ENCODE measurements at regions not wholly inside any gene's neighbourhood (a gene's known extent, or its start where the extent isn't known, plus 50 kb on each side); places are given as distances from the start of the nearest gene placed in this dataset.
A peak's percentile ranks its signal among the peaks of the same experiment; 100 is the strongest.

DNA sequence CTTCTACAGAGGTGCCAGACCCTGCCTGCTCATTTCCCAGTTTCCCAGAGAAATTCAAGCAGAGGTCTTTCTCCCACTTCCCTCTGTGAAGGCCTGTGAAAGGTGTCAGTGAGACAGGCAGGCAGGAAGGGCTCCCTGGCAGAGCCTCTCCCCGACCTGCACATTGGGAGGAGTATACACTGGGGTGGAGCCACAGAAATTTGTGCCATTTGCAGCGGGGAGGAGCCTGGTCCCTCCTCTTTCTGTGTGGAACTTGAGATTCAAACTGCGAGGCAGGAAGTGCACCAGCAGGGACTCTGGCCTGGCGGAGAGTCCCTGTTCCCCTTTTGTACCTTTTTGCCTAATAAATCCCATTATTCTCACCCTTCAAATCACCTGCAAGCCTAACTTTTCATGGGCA, 54.6 kb upstream of the OPN4 start:
- H3K9me3 Mint-ChIP-seq: no peaks in the 10 kb centered on the region
- DNase-seq (no peak), ATAC-seq (ENCODE audit: low read depth) (peak; percentile 52)
- H3K4me3 Mint-ChIP-seq: no peak overlapping the region
- no peaks in the 10 kb centered on the region for H3K36me3 Mint-ChIP-seq
- POLR2A ChIA-PET: no interaction called here
- H3K27ac Mint-ChIP-seq: no peak overlapping the region
- no peaks in the 10 kb centered on the region for H3K4me1 Mint-ChIP-seq
- H3K27me3 Mint-ChIP-seq: peaks cover 4% of the 10 kb centered on the region

DNA sequence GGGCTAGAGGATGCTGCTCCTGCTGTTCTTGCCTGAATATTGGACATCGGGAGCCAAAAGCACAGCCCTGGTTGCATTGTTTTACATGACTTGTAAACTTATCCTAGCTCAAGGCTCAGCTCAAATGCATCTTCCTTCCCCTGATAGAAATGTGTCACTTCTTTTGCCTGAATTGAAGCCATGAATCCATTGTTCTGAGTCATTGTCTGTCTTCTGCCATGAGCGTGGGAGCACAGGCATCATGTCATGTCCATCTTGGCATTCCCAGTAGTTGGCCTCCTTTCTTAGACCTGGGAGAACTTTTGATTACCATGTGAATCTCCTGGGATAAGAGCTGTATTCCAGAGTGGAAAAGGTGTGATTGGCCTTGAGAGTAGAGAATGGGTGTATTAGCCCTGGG, 54.1 kb upstream of the OPN4 start:
- no peaks in the 10 kb centered on the region for H3K9me3 Mint-ChIP-seq
- DNase-seq (no peak), ATAC-seq (ENCODE audit: low read depth) (no peak)
- no peaks in the 10 kb centered on the region for H3K36me3 Mint-ChIP-seq
- POLR2A ChIA-PET: no interaction called here
- no peak overlapping the region for H3K4me3 Mint-ChIP-seq
- H3K27ac Mint-ChIP-seq: no peak overlapping the region
- H3K27me3 Mint-ChIP-seq: peaks cover 4% of the 10 kb centered on the region
- no peaks in the 10 kb centered on the region for H3K4me1 Mint-ChIP-seq

DNA sequence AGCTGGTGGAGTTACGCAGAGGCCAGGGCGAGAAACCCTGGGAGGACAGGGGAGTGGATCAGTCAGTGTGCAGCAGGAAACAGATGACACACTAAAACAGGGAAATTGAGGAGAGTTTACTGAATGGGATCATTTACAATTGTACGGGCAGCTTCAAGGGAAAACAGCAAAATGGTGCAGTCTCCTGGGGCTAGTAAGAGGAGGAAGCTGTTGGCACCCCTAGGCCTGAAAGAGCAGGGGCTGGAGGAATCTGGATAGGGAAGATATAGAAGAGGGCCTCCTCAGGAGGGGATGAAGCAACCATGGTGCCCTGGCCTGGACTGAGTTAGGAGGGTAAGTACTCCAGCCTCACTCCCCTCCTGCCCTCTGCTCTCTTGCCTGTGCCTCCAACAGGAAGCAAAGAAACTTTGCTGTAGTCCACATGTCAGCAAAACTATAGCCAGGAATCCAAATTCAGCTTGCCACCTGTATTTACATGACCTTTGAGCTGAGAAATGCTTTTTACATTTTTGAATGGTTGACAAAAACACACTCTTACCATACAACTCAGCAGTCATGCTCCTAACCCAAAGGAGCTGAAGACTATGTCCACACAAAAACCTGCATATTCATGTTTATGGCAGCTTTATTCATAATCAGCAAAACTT, 52.3 kb upstream of the OPN4 start:
- Mint-ChIP-seq H3K4me1 (no peaks in the 10 kb centered on the region), H3K27me3 (peaks cover 4% of the 10 kb centered on the region), H3K27ac (no peak overlapping the region), H3K9me3 (peaks cover 2% of the 10 kb centered on the region), H3K4me3 (no peak overlapping the region), H3K36me3 (no peaks in the 10 kb centered on the region)
- POLR2A ChIA-PET: no interaction called here
- no peak for DNase-seq
- ATAC-seq (ENCODE audit: low read depth): no peak

DNA sequence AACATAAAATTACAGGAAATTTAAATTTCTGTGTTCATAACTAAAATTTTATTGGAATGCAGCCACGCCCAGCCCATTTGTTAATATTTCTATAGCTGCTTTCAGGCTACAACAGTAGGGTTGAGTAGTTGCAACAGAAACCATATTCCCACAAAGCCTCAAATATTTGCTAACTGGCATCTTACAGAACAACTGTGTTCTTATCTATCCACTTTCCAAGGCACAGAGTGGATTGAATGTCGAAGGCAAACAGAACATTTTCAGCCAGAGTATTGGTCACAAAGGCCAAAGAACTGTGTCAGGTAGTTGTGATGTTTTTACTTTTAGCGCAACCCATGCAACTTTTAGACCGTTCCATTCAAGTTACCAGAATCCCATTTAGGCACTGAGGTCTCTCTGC, 51.1 kb upstream of the OPN4 start:
- POLR2A ChIA-PET: no interaction called here
- Mint-ChIP-seq H3K9me3 (peaks cover 2% of the 10 kb centered on the region), H3K36me3 (no peaks in the 10 kb centered on the region), H3K4me1 (no peaks in the 10 kb centered on the region), H3K27me3 (peaks cover 8% of the 10 kb centered on the region), H3K4me3 (no peak overlapping the region), H3K27ac (no peak overlapping the region)
- DNase-seq (no peak), ATAC-seq (ENCODE audit: low read depth) (no peak)
